Loucy (cell line): ENCODE measurements at regions not wholly inside any gene's neighbourhood (a gene's known extent, or its start where the extent isn't known, plus 50 kb on each side); places are given as distances from the start of the nearest gene placed in this dataset.

ENCODE experiments used
- H2AFZ ChIP-seq: fragments of 200-600 bp; sonication (generic); 2 replicates; pipeline ENCODE4 v1.6.0; 2016; ENCODE audit warnings: antibody characterized with exemption, mild to moderate bottlenecking, low read length, moderate library complexity
- H3F3A ChIP-seq: fragments of 200-600 bp; 2 replicates; pipeline ENCODE4 v1.6.0; 2016; ENCODE audit warnings: antibody characterized with exemption, low read depth, mild to moderate bottlenecking
- H3K27me3 ChIP-seq: fragments of 200-600 bp; sonication (generic); 2 replicates; pipeline ENCODE4 v1.6.1; 2014; ENCODE audit warnings: low read length, mild to moderate bottlenecking; ENCODE audit not compliant: insufficient read depth, poor library complexity, severe bottlenecking
- H3K36me3 ChIP-seq: fragments of 200-600 bp; sonication (generic); 2 replicates; pipeline ENCODE4 v1.6.1; 2016; ENCODE audit warnings: low read length; ENCODE audit not compliant: insufficient read depth
- H3K4me1 ChIP-seq: fragments of 200-600 bp; sonication (generic); 2 replicates; pipeline ENCODE4 v1.5.1; 2014; ENCODE audit warnings: low read length, mild to moderate bottlenecking; ENCODE audit not compliant: insufficient read depth, poor library complexity, severe bottlenecking
- H3K4me2 ChIP-seq: fragments of 200-600 bp; sonication (generic); 2 replicates; pipeline ENCODE4 v1.6.0; 2014; ENCODE audit warnings: antibody characterized with exemption, low read length, low read depth, mild to moderate bottlenecking; ENCODE audit not compliant: poor library complexity, severe bottlenecking
- H3K4me3 ChIP-seq: fragments of 200-600 bp; sonication (generic); 2 replicates; pipeline ENCODE4 v1.5.1; 2014; ENCODE audit warnings: low read length, mild to moderate bottlenecking, mixed read lengths; ENCODE audit not compliant: poor library complexity, severe bottlenecking
- H3K79me2 ChIP-seq: fragments of 200-600 bp; sonication (generic); 2 replicates; pipeline ENCODE4 v1.6.1; 2014; ENCODE audit warnings: low read length; ENCODE audit not compliant: insufficient read depth
- H3K9ac ChIP-seq: fragments of 200-600 bp; sonication (generic); 2 replicates; pipeline ENCODE4 v1.6.0; 2014; ENCODE audit warnings: mild to moderate bottlenecking, low read depth, low read length, moderate library complexity; ENCODE audit not compliant: poor library complexity, severe bottlenecking
- H3K9me2 ChIP-seq: fragments of 200-600 bp; sonication (generic); replicated peaks from 2 replicates; pipeline ENCODE4 v1.6.1; 2016; ENCODE audit warnings: low read depth, low read length, mixed read lengths
- H3K9me3 ChIP-seq: fragments of 200-600 bp; sonication (generic); 2 replicates; pipeline ENCODE4 v1.6.1; 2014; ENCODE audit warnings: mild to moderate bottlenecking, antibody characterized with exemption, low read length, low read depth; ENCODE audit not compliant: insufficient read depth
- H4K20me1 ChIP-seq: fragments of 200-600 bp; sonication (generic); 2 replicates; pipeline ENCODE4 v1.6.0; 2014; ENCODE audit warnings: antibody characterized with exemption, low read length, mild to moderate bottlenecking; ENCODE audit not compliant: insufficient read depth, poor library complexity, severe bottlenecking
- CTCF ChIP-seq: fragments of 200-600 bp; sonication (generic); conservative IDR thresholded peaks from 2 replicates; pipeline ENCODE4 v1.5.1; 2014; ENCODE audit warnings: mild to moderate bottlenecking, antibody characterized with exemption, low read length
- EZH2phosphoT487 ChIP-seq: fragments of 200-600 bp; IDR thresholded peaks from 2 replicates; pipeline ENCODE4 v1.6.1; 2018; ENCODE audit warnings: antibody characterized with exemption, mild to moderate bottlenecking, moderate library complexity, borderline replicate concordance

GRCh38 chr16:79475841-79476240, 124.7 kb downstream of the MAF start:
- H3K9me2 ChIP-seq: no peaks in the 10 kb centered on the region
- H3K4me3 ChIP-seq: no peak overlapping the region
- H3K9me3 ChIP-seq: no peaks in the 10 kb centered on the region
- H4K20me1 ChIP-seq: no peaks in the 10 kb centered on the region
- no peaks in the 10 kb centered on the region for H3F3A ChIP-seq
- H3K4me1 ChIP-seq: no peaks in the 10 kb centered on the region
- H3K36me3 ChIP-seq: no peaks in the 10 kb centered on the region
- TF ChIP-seq CTCF (no peak), EZH2phosphoT487 (no peak)
- no peak overlapping the region for H2AFZ ChIP-seq
- no peaks in the 10 kb centered on the region for H3K79me2 ChIP-seq
- H3K9ac ChIP-seq: no peak overlapping the region
- no peak overlapping the region for H3K4me2 ChIP-seq
- no peaks in the 10 kb centered on the region for H3K27me3 ChIP-seq

GRCh38 chr16:79473456-79473855, 127.1 kb downstream of the MAF start:
- Histone ChIP-seq H3K79me2 (no peaks in the 10 kb centered on the region), H4K20me1 (no peaks in the 10 kb centered on the region), H3K36me3 (no peaks in the 10 kb centered on the region), H3K4me3 (no peak overlapping the region), H3K4me1 (no peaks in the 10 kb centered on the region), H3K27me3 (no peaks in the 10 kb centered on the region), H2AFZ (no peak overlapping the region), H3K9me3 (no peaks in the 10 kb centered on the region), H3K9me2 (no peaks in the 10 kb centered on the region), H3K9ac (no peak overlapping the region), H3K4me2 (no peak overlapping the region), H3F3A (no peaks in the 10 kb centered on the region)
- no peak for TF ChIP-seq CTCF
- no peak for TF ChIP-seq EZH2phosphoT487

GRCh38 chr16:79472426-79472825, 128.1 kb downstream of the MAF start:
- H3K4me2 ChIP-seq: no peak overlapping the region
- no peaks in the 10 kb centered on the region for H3K4me1 ChIP-seq
- no peak overlapping the region for H3K4me3 ChIP-seq
- no peaks in the 10 kb centered on the region for H3K79me2 ChIP-seq
- no peak overlapping the region for H3K9ac ChIP-seq
- no peaks in the 10 kb centered on the region for H3K9me3 ChIP-seq
- no peaks in the 10 kb centered on the region for H3K27me3 ChIP-seq
- H3K36me3 ChIP-seq: no peaks in the 10 kb centered on the region
- H4K20me1 ChIP-seq: no peaks in the 10 kb centered on the region
- H2AFZ ChIP-seq: no peak overlapping the region
- H3F3A ChIP-seq: no peaks in the 10 kb centered on the region
- TF ChIP-seq CTCF (no peak), EZH2phosphoT487 (no peak)
- no peaks in the 10 kb centered on the region for H3K9me2 ChIP-seq
